ENCODE measurements at regions not wholly inside any gene's neighbourhood (a gene's known extent, or its start where the extent isn't known, plus 50 kb on each side); places are given as distances from the start of the nearest gene placed in this dataset.
"Not testable (repeated sequence)": the region's sequence is repeated elsewhere in the genome, so short reads cannot be mapped to it uniquely, and the experiment has no call there.

- H3K4me1 Mint-ChIP-seq: no peaks in the 10 kb centered on the region
- ATAC-seq (no peak), DNase-seq (no peak)
- H3K27me3 Mint-ChIP-seq: no peaks in the 10 kb centered on the region
- H3K9me3 Mint-ChIP-seq: peaks cover 2 to 16% (median 7%) of the 10 kb centered on the region in 9 donors
- no peak overlapping the region for H3K4me3 Mint-ChIP-seq
- POLR2A ChIA-PET: no interaction called here
- no peak overlapping the region for H3K27ac Mint-ChIP-seq
- H3K36me3 Mint-ChIP-seq: no peaks in the 10 kb centered on the region
Observed at GRCh38 chr10:64738462-64738861, 1217.3 kb downstream of the REEP3 start.

GRCh38 chr10:64745565-64745964 is 1224.4 kb downstream of the REEP3 start:
- Mint-ChIP-seq H3K4me3 (no peak overlapping the region), H3K4me1 (no peaks in the 10 kb centered on the region), H3K27me3 (no peaks in the 10 kb centered on the region), H3K9me3 (peaks cover 0 to 12% (median 4%) of the 10 kb centered on the region in 9 donors), H3K27ac (no peak overlapping the region), H3K36me3 (no peaks in the 10 kb centered on the region)
- DNase-seq (no peak), ATAC-seq (no peak)
- POLR2A ChIA-PET: no interaction called here

DNA sequence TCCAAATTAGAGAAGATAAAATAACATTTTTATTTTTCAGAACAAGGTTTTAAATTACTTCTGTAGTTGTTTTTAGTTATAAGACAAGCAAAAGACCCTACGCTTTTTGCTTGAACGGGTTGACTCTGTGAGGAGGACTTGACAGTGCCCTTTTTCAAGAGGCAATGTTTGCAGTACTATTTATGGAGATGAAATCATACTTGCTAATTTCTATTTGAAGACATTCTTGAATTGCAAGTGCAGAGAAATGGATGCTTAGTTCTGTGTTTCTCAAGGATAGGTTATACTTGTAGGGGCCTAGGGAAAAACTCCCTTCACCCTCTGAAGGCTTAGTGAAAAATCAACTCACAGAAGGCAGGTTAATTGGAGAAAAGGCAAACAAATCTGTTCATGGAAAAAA is 1229.5 kb downstream of the REEP3 start:
- Mint-ChIP-seq H3K4me3 (no peak overlapping the region), H3K27me3 (no peaks in the 10 kb centered on the region), H3K27ac (no peak overlapping the region), H3K4me1 (no peaks in the 10 kb centered on the region), H3K9me3 (peaks cover 0 to 10% (median 4%) of the 10 kb centered on the region in 9 donors), H3K36me3 (no peaks in the 10 kb centered on the region)
- ATAC-seq (no peak), DNase-seq (no peak)
- POLR2A ChIA-PET: no interaction called here

- POLR2A ChIA-PET: no interaction called here
- no peaks in the 10 kb centered on the region for H3K4me1 Mint-ChIP-seq
- no peaks in the 10 kb centered on the region for H3K27me3 Mint-ChIP-seq
- no peak overlapping the region for H3K27ac Mint-ChIP-seq
- H3K9me3 Mint-ChIP-seq: peaks cover 0 to 10% (median 4%) of the 10 kb centered on the region in 9 donors
- no peak overlapping the region for H3K4me3 Mint-ChIP-seq
- ATAC-seq (no peak), DNase-seq (no peak)
- no peaks in the 10 kb centered on the region for H3K36me3 Mint-ChIP-seq
Observed at GRCh38 chr10:64753516-64753915, 1232.3 kb downstream of the REEP3 start.

GRCh38 chr10:64760371-64760770 is 1239.2 kb downstream of the REEP3 start:
- no peaks in the 10 kb centered on the region for H3K4me1 Mint-ChIP-seq
- H3K36me3 Mint-ChIP-seq: no peaks in the 10 kb centered on the region
- H3K27ac Mint-ChIP-seq: no peak overlapping the region
- no peak overlapping the region for H3K4me3 Mint-ChIP-seq
- no peak for ATAC-seq
- H3K27me3 Mint-ChIP-seq: no peaks in the 10 kb centered on the region
- POLR2A ChIA-PET: no interaction called here
- no peak for DNase-seq
- H3K9me3 Mint-ChIP-seq: peaks cover 0 to 18% (median 2%) of the 10 kb centered on the region in 9 donors

DNA sequence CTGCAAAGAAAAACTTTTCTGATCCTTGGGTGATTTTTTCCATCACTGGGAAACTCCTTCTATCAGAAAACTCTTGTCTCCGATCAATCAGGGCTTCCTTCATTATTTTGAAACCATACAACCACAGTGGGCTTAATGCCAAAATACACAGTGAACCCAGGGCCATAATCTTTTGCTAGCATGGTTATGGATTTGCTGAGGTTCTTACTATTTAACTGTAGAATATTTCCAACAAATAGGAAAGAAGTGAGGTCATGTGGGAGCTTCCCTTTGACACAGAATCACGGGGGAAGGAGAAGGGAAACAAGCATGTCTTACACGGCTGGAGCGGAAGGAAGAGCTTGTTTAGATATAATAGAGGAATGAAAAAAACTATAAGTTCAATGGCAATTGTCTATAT is 1241.7 kb downstream of the REEP3 start:
- peaks cover 0 to 18% (median 0%) of the 10 kb centered on the region in 9 donors for H3K9me3 Mint-ChIP-seq
- no peaks in the 10 kb centered on the region for H3K27me3 Mint-ChIP-seq
- no peak overlapping the region for H3K4me3 Mint-ChIP-seq
- ATAC-seq (no peak), DNase-seq (no peak)
- H3K4me1 Mint-ChIP-seq: no peaks in the 10 kb centered on the region
- H3K27ac Mint-ChIP-seq: no peak overlapping the region
- POLR2A ChIA-PET: no interaction called here
- no peaks in the 10 kb centered on the region for H3K36me3 Mint-ChIP-seq

GRCh38 chr10:64765498-64765897 is 1244.3 kb downstream of the REEP3 start:
- Mint-ChIP-seq H3K4me3 (no peak overlapping the region), H3K36me3 (no peaks in the 10 kb centered on the region), H3K27ac (no peak overlapping the region), H3K9me3 (peaks cover 0 to 9% (median 0%) of the 10 kb centered on the region in 9 donors), H3K4me1 (no peaks in the 10 kb centered on the region), H3K27me3 (no peaks in the 10 kb centered on the region)
- no peak for DNase-seq
- no peak for ATAC-seq
- POLR2A ChIA-PET: no interaction called here

DNA sequence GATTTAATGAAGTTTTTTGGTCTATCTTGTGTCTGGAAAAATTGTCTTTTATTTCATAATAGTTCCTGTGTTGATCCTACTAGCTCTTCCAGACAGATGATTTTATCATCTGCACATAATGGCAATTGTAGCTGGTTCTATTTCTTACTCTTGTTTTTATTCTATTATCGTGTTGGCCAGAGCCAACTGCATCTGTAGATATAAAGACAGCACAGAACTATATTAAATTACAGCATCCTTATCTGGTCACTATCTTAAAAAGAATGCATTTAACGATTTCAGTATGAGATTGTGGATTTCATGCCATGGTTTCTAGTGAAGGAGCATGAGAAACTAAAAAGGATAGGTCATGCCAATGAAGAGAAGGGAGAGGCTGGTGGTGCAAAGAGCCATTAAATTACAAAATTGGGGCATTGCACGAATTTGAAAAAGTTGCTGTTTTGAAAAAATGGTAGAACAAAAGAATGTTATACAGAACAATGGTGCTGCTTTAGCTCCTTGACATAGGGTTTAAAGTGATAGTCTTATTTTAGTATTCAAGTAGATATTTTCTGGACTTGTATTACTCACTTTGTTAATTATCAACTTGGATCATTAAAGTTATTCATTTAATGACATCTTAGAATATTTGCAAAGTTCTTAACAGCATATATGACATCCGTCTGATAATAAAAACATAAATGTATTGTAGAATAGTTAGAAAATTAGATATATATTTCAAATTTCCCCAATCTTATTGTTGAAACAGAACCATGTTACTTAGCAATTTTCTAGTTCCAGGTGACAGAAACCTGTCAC is 1250.3 kb downstream of the REEP3 start:
- ATAC-seq (no peak), DNase-seq (no peak)
- H3K9me3 Mint-ChIP-seq: peaks cover 0 to 14% (median 0%) of the 10 kb centered on the region in 9 donors
- H3K4me3 Mint-ChIP-seq: no peak overlapping the region
- H3K27ac Mint-ChIP-seq: no peak overlapping the region
- no peaks in the 10 kb centered on the region for H3K4me1 Mint-ChIP-seq
- POLR2A ChIA-PET: no interaction called here
- H3K27me3 Mint-ChIP-seq: no peaks in the 10 kb centered on the region
- H3K36me3 Mint-ChIP-seq: no peaks in the 10 kb centered on the region

- no peaks in the 10 kb centered on the region for H3K4me1 Mint-ChIP-seq
- H3K27me3 Mint-ChIP-seq: no peaks in the 10 kb centered on the region
- ATAC-seq: no peak
- H3K9me3 Mint-ChIP-seq: peaks cover 0 to 14% (median 0%) of the 10 kb centered on the region in 9 donors
- H3K36me3 Mint-ChIP-seq: no peaks in the 10 kb centered on the region
- H3K4me3 Mint-ChIP-seq: no peak overlapping the region
- H3K27ac Mint-ChIP-seq: no peak overlapping the region
- POLR2A ChIA-PET: no interaction called here
- DNase-seq: no peak
Observed at GRCh38 chr10:64773357-64773756, 1252.2 kb downstream of the REEP3 start.

GRCh38 chr10:64784451-64784850 is 1263.2 kb downstream of the REEP3 start:
- H3K27ac Mint-ChIP-seq, H3K4me1 Mint-ChIP-seq, POLR2A ChIA-PET, ATAC-seq, H3K36me3 Mint-ChIP-seq, DNase-seq, H3K4me3 Mint-ChIP-seq, H3K27me3 Mint-ChIP-seq: not testable (repeated sequence)
- H3K9me3 Mint-ChIP-seq: peaks cover 5 to 25% (median 9%) of the 10 kb centered on the region in 9 donors

DNA sequence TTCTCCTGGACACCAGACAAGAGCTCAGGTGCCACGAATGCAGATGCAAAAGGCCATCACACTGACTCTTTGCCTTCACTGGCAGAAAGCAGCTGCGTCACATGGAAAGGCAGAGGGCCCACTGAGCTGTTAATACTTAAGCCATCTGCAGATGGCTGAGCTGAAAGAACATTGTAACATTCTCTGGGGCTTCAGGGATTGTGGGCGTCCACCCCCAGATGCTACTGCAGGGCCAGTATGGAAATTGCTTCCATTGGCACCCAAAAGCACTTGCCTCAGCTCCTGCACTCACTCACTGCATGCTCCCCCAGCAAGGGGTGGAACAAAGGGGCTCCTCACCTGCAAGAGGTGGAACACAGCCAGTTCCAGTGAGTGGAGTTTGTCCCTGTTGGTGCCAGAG is 1264.6 kb downstream of the REEP3 start:
- POLR2A ChIA-PET: no interaction called here
- H3K9me3 Mint-ChIP-seq: peaks cover 1 to 25% (median 9%) of the 10 kb centered on the region in 9 donors
- no peak overlapping the region for H3K4me3 Mint-ChIP-seq

DNA sequence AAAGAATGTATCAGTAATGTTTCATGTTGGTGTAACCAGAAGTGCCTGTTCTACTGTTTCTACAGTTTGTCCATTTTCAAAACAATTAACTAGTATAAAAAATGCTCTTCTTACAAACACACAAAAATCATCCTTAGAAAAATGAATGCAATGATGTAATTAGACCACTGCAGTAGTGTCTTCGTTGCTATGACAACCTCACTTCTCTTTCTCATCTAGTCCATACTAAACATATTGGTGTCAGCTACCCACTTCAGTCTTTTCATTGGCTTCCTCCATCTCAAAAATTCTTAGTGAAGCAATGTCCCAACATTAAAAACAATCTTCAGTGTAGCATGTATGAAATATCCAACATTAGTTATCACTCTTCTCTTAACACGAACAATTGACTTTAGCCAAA is 1265.8 kb downstream of the REEP3 start:
- Mint-ChIP-seq H3K36me3 (no peaks in the 10 kb centered on the region), H3K4me1 (no peaks in the 10 kb centered on the region), H3K4me3 (no peak overlapping the region), H3K9me3 (peaks cover 1 to 25% (median 7%) of the 10 kb centered on the region in 9 donors), H3K27me3 (no peaks in the 10 kb centered on the region), H3K27ac (no peak overlapping the region)
- ATAC-seq (no peak), DNase-seq (no peak)
- POLR2A ChIA-PET: no interaction called here

More for the DNA sequence above, 1264.6 kb downstream of the REEP3 start:
- DNase-seq (no peak), ATAC-seq (no peak)
- no peak overlapping the region for H3K27ac Mint-ChIP-seq
- H3K27me3 Mint-ChIP-seq: no peaks in the 10 kb centered on the region
- no peaks in the 10 kb centered on the region for H3K4me1 Mint-ChIP-seq
- no peaks in the 10 kb centered on the region for H3K36me3 Mint-ChIP-seq

GRCh38 chr10:64795847-64796246 is 1274.6 kb downstream of the REEP3 start:
- POLR2A ChIA-PET: no interaction called here
- peaks cover 0 to 19% (median 8%) of the 10 kb centered on the region in 9 donors for H3K9me3 Mint-ChIP-seq
- H3K4me1 Mint-ChIP-seq: no peaks in the 10 kb centered on the region
- H3K4me3 Mint-ChIP-seq: no peak overlapping the region
- no peak overlapping the region for H3K27ac Mint-ChIP-seq
- DNase-seq: no peak
- no peaks in the 10 kb centered on the region for H3K27me3 Mint-ChIP-seq
- no peak for ATAC-seq
- H3K36me3 Mint-ChIP-seq: no peaks in the 10 kb centered on the region

DNA sequence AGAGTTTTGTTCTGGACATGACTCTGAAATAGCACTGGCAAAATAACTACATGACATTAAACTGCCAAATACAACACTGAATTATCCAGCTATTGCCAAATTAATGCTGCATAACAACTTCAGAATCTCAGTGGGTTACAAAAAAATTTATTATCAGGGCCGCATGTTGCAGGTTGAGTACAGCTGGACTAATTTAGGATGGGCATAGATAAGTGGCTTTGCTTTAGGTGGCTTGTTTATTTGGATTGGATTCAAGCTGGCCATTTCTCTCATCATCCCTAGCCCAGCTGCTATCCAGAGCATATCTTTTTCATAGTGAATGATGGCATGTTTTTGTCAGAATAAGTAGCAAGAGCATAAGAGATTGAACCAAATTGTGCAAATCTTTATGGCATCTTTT is 1277.1 kb downstream of the REEP3 start:
- DNase-seq (no peak), ATAC-seq (no peak)
- Mint-ChIP-seq H3K4me1 (no peaks in the 10 kb centered on the region), H3K36me3 (no peaks in the 10 kb centered on the region), H3K27me3 (no peaks in the 10 kb centered on the region), H3K4me3 (no peak overlapping the region), H3K9me3 (peaks cover 0 to 24% (median 8%) of the 10 kb centered on the region in 9 donors), H3K27ac (no peak overlapping the region)
- POLR2A ChIA-PET: no interaction called here

All from naive thymus-derived CD8-positive, alpha-beta T cell (primary cell).